VCaP (cell line): ENCODE measurements at regions not wholly inside any gene's neighbourhood (a gene's known extent, or its start where the extent isn't known, plus 50 kb on each side); places are given as distances from the start of the nearest gene placed in this dataset.

ENCODE experiments used
- H3K27ac ChIP-seq: fragments of 450-650 bp; 2 replicates; pipeline ENCODE4 v1.5.1; 2017
- TF ChIP-seq, protein P1 (sequence below): fragments of 450-650 bp; conservative IDR thresholded peaks from 2 replicates; pipeline ENCODE4 v1.5.1; 2017; ENCODE audit warnings: mild to moderate bottlenecking, moderate library complexity

- TF ChIP-seq, protein P1, sequence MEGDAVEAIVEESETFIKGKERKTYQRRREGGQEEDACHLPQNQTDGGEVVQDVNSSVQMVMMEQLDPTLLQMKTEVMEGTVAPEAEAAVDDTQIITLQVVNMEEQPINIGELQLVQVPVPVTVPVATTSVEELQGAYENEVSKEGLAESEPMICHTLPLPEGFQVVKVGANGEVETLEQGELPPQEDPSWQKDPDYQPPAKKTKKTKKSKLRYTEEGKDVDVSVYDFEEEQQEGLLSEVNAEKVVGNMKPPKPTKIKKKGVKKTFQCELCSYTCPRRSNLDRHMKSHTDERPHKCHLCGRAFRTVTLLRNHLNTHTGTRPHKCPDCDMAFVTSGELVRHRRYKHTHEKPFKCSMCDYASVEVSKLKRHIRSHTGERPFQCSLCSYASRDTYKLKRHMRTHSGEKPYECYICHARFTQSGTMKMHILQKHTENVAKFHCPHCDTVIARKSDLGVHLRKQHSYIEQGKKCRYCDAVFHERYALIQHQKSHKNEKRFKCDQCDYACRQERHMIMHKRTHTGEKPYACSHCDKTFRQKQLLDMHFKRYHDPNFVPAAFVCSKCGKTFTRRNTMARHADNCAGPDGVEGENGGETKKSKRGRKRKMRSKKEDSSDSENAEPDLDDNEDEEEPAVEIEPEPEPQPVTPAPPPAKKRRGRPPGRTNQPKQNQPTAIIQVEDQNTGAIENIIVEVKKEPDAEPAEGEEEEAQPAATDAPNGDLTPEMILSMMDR, result no peak
- no peak overlapping the region for H3K27ac ChIP-seq
Observed at GRCh38 chr12:47303207-47303606, 223.4 kb upstream of the AMIGO2 start.

DNA sequence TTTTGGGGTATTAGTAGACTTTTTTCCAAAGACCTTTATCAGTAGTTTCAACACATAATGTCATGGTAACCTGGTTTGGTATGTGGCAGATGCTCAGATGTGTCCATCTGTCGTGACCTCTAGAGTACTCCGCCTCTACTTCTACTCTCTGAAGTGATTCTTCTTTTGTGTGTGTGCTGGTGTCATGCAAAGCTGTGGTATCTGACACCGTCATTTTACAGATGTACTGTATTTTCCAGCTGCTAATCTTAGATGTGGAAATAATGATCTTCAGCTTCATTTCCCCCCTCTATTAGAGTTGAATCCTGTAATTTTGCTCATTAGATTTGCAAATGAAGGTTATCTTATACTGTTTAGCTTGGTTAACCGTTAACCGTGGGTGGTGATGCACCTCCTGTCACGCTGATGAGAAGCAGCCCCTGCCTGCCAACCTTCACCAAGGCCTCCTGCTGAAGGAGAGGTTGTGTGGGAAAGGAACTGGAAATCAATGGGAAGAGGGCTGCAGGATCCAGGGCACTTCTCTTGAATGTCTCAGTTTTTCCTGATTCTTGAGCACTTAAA lies 222.4 kb upstream of the AMIGO2 start:
- TF ChIP-seq, protein P1, result no peak
- H3K27ac ChIP-seq, result no peak overlapping the region

- no peak overlapping the region for H3K27ac ChIP-seq
- TF ChIP-seq, protein P1, result no peak
Observed at GRCh38 chr12:47299586-47299985, 219.8 kb upstream of the AMIGO2 start.

GRCh38 chr12:47297993-47298392 lies 218.2 kb upstream of the AMIGO2 start:
- TF ChIP-seq, protein P1, result no peak

GRCh38 chr12:47296828-47297227 lies 217.1 kb upstream of the AMIGO2 start:
- H3K27ac ChIP-seq, result no peak overlapping the region
- TF ChIP-seq, protein P1, result no peak

More at GRCh38 chr12:47297993-47298392, 218.2 kb upstream of the AMIGO2 start:
- H3K27ac ChIP-seq, result no peak overlapping the region

- no peak overlapping the region for H3K27ac ChIP-seq
Observed at GRCh38 chr12:47293406-47293805, 213.6 kb upstream of the AMIGO2 start.

GRCh38 chr12:47286676-47287075 lies 206.9 kb upstream of the AMIGO2 start:
- TF ChIP-seq, protein P1, result no peak
- H3K27ac ChIP-seq, result no peak overlapping the region

More at GRCh38 chr12:47293406-47293805, 213.6 kb upstream of the AMIGO2 start:
- TF ChIP-seq, protein P1, result no peak
